Loucy (cell line): ENCODE measurements at regions not wholly inside any gene's neighbourhood (a gene's known extent, or its start where the extent isn't known, plus 50 kb on each side); places are given as distances from the start of the nearest gene placed in this dataset.

ENCODE experiments used
- CTCF ChIP-seq: fragments of 200-600 bp; sonication (generic); conservative IDR thresholded peaks from 2 replicates; pipeline ENCODE4 v1.5.1; 2014; ENCODE audit warnings: mild to moderate bottlenecking, antibody characterized with exemption, low read length
- EZH2phosphoT487 ChIP-seq: fragments of 200-600 bp; IDR thresholded peaks from 2 replicates; pipeline ENCODE4 v1.6.1; 2018; ENCODE audit warnings: antibody characterized with exemption, mild to moderate bottlenecking, moderate library complexity, borderline replicate concordance

- TF ChIP-seq CTCF: no peak
- no peak for TF ChIP-seq EZH2phosphoT487
These were observed 658.6 kb upstream of the FANCL start for GRCh38 chr2:58899692-58900091.
